ENCODE measurements at regions not wholly inside any gene's neighbourhood (a gene's known extent, or its start where the extent isn't known, plus 50 kb on each side); places are given as distances from the start of the nearest gene placed in this dataset.

- Mint-ChIP-seq H3K27ac (ENCODE audit: unreplicated experiment) (no peak overlapping the region), H3K4me1 (no peaks in the 10 kb centered on the region), H3K27me3 (ENCODE audit: low read depth) (peaks cover 7% of the 10 kb centered on the region), H3K9me3 (peaks cover 6% of the 10 kb centered on the region), H3K36me3 (ENCODE audit: low read depth) (no peaks in the 10 kb centered on the region), H3K4me3 (no peak overlapping the region)
- no peak for DNase-seq (ENCODE audit: low read depth, low spot score)
- TF ChIP-seq CTCF (conservative IDR thresholded peaks at IDR 0.05) = no peak
These were observed 250.1 kb upstream of the PRKD1 start for GRCh38 chr14:30177781-30178180.

- Mint-ChIP-seq H3K27ac (ENCODE audit: unreplicated experiment) (no peak overlapping the region), H3K4me3 (no peak overlapping the region), H3K27me3 (ENCODE audit: low read depth) (peaks cover 7% of the 10 kb centered on the region), H3K9me3 (peaks cover 6% of the 10 kb centered on the region), H3K36me3 (ENCODE audit: low read depth) (no peaks in the 10 kb centered on the region), H3K4me1 (no peaks in the 10 kb centered on the region)
- no peak for DNase-seq (ENCODE audit: low read depth, low spot score)
- no peak for TF ChIP-seq CTCF (conservative IDR thresholded peaks at IDR 0.05)
These were observed 251.9 kb upstream of the PRKD1 start for GRCh38 chr14:30179381-30180130.

- H3K9me3 Mint-ChIP-seq = peaks cover 6% of the 10 kb centered on the region
- no peak for TF ChIP-seq CTCF (conservative IDR thresholded peaks at IDR 0.05)
- no peaks in the 10 kb centered on the region for H3K4me1 Mint-ChIP-seq
- H3K36me3 Mint-ChIP-seq (ENCODE audit: low read depth) = no peaks in the 10 kb centered on the region
- DNase-seq (ENCODE audit: low read depth, low spot score) = no peak
- H3K4me3 Mint-ChIP-seq = no peak overlapping the region
- H3K27ac Mint-ChIP-seq (ENCODE audit: unreplicated experiment) = no peak overlapping the region
- peaks cover 7% of the 10 kb centered on the region for H3K27me3 Mint-ChIP-seq (ENCODE audit: low read depth)
These were observed 252.6 kb upstream of the PRKD1 start for GRCh38 chr14:30180219-30180618.

- peak; percentile 47 for TF ChIP-seq CTCF (conservative IDR thresholded peaks at IDR 0.05)
- no peak overlapping the region for H3K27ac Mint-ChIP-seq (ENCODE audit: unreplicated experiment)
- no peak for DNase-seq (ENCODE audit: low read depth, low spot score)
- H3K4me1 Mint-ChIP-seq = no peaks in the 10 kb centered on the region
- peaks cover 3% of the 10 kb centered on the region for H3K9me3 Mint-ChIP-seq
- no peaks in the 10 kb centered on the region for H3K36me3 Mint-ChIP-seq (ENCODE audit: low read depth)
- H3K27me3 Mint-ChIP-seq (ENCODE audit: low read depth) = no peaks in the 10 kb centered on the region
- H3K4me3 Mint-ChIP-seq = no peak overlapping the region
These were observed 258.2 kb upstream of the PRKD1 start for GRCh38 chr14:30185832-30186231.

GRCh38 chr14:30191639-30192279 lies 264.1 kb upstream of the PRKD1 start:
- H3K4me1 Mint-ChIP-seq = peaks cover 4% of the 10 kb centered on the region
- no peak for TF ChIP-seq CTCF (conservative IDR thresholded peaks at IDR 0.05)
- no peaks in the 10 kb centered on the region for H3K27me3 Mint-ChIP-seq (ENCODE audit: low read depth)
- DNase-seq (ENCODE audit: low read depth, low spot score) = no peak
- H3K36me3 Mint-ChIP-seq (ENCODE audit: low read depth) = no peaks in the 10 kb centered on the region
- peaks cover 3% of the 10 kb centered on the region for H3K9me3 Mint-ChIP-seq
- no peak overlapping the region for H3K27ac Mint-ChIP-seq (ENCODE audit: unreplicated experiment)
- no peak overlapping the region for H3K4me3 Mint-ChIP-seq
